ENCODE measurements at regions not wholly inside any gene's neighbourhood (a gene's known extent, or its start where the extent isn't known, plus 50 kb on each side); places are given as distances from the start of the nearest gene placed in this dataset.
"Not testable (repeated sequence)": the region's sequence is repeated elsewhere in the genome, so short reads cannot be mapped to it uniquely, and the experiment has no call there.

DNA sequence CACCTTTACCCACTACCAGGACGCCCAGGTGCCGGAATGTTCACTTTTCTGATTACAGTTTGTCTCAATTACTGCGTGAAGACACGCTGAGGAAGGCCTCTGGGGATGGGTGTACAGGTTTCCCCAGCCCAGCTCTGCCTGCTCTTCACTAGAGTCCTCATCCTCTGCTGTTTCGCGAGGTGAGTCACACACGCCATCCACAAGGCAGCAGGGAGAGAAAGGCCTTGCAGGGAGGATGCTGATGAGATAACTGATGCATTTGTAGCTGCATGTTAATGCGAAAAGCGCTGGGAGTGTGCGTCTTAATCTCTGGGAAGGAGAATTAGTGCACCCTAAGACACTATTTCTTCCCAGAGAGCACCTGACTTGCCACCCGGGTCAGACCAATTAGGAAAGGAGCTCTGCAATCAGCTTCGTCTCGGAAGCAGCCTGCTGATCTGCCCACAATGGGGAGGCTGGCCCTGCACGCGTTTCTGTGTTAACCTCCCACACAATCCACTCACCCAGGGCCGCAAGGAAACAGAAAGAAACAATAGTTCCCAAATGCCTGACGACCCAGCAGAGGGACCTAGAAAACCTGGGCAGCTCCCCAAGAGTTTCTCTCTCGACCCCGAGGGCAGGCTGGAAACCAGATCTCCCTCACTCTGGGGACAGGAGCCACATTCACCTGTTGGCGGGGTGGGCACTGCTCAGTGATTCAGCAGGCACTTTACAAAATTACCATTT, 578.7 kb downstream of the GLRX3 start:
- DNase-seq (ENCODE audit: low spot score) (no peak), FAIRE-seq (no peak)

DNA sequence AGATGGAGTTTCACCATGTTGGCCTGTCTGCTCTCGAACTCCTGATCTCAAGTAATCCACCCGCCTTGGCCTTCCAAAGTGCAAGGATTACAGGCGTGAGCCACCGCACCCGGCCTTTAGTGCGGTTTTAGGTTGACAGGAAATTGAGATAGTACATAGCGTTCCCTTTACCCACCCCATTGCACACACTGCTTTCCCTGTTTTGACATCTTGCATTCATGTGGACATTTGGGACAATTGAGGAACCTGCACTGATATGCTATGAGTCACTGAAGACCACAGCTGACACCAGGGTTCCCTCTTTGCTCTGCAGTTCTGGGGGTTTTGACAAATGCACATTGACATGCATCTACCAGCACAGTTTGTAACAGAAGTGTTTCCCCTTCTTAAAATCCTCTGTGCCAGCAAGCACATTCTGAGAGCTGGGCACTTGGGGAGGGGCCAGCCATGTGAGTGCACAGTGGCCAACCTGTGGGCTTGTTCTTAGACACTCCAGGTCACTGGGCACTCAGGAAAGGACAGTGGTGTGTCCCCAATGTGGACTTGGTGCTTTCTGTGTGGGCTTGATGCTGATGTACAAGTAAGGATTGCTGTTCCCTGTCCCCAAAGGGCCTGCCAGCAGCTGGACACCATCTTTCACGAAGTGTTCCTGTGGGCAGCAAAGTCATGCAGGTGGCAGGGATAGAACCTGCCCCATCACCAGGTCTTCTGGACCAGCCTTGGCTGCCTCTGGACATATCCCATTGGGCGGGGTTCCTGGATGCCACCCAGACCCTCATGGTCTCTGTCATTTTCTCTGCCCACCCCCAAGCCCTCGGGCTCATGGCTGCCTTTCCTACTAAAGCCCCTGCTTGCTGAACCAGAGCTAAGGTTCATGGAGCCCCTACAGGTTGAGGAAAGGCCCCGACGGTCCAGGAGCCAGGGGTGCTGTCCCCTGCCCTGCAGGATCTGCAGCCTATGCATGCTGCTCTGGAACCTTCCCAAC, 579.8 kb downstream of the GLRX3 start:
- FAIRE-seq (no peak), DNase-seq (ENCODE audit: low spot score) (no peak)

DNA sequence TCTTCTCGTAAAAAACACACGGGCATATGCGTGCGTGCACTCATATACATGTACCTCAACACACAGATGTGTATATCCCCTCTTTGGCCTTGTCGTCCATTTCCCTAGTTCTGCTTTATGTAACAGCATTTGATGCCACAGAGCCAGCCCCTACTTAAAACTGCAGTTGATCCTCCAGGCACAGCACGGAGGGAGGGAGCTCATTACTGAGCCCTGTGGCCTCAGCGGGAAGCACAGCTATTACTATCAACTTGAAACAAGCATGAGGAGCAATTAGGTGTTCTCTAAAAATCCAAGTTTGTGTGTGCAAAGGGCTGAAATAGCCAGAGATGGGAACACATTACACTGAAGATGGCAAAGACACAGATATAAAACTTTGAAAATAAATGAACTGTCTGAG, 580.9 kb downstream of the GLRX3 start:
- FAIRE-seq = no peak
- no peak for DNase-seq (ENCODE audit: low spot score)

DNA sequence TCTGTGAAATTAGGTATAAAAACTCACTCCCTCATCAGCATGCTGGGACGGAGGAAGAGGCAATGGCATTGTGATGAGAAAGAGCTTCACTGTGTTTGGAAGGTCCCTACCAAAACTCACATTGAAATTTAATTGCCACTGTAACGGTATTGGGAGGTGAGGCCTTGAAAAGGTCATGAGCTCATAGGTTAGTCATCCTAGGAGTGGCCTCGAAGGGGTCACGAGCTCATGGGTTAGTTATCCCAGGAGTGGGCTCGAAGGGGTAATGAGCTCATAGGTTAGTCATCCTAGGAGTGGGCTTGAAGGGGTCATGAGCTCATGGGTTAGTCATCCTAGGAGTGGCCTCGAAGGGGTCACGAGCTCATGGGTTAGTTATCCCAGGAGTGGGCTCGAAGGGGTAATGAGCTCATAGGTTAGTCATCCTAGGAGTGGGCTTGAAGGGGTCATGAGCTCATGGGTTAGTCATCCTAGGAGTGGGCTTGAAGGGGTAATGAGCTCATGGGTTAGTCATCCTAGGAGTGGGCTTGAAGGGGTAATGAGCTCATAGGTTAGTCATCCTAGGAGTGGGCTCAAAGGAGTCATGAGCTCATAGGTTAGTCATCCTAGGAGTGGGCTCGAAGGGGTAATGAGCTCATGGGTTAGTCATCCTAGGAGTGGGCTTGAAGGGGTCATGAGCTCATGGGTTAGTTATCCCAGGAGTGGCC, 582.7 kb downstream of the GLRX3 start:
- DNase-seq (ENCODE audit: low spot score); FAIRE-seq: not testable (repeated sequence)

DNA sequence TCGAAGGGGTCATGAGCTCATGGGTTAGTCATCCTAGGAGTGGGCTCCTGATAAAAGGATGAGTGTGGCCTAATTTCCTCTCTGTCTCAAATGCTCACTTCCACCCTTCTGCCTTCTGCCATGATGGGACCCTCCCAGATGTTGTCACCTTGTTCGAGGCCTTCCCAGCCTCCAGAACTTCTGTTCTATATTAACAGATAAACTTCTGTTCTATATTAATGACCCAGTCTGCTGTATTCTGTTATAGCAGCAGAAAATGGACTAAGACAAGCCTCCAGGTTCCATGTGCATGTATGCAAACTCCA, 583.2 kb downstream of the GLRX3 start:
- no peak for FAIRE-seq
- no peak for DNase-seq (ENCODE audit: low spot score)

DNA sequence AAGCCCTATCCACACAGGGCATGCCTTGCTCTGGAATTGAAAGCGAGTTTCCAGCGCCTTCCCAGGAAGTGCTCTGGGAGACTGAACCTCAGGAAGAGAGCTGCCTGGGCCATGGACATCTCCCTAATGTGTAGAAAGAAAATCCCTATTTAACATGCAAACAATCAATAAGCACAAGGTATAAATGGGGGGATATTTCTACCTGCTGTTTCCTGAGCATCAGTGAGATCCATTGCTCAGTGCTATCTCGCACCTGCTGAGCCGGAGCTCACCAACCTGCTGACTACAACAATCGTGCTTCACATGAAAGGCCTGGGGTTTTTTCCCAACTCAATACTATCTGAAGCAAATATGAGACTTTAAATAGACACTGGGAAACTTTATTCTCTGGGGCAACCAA, 584.0 kb downstream of the GLRX3 start:
- DNase-seq (ENCODE audit: low spot score) = no peak
- FAIRE-seq = no peak

DNA sequence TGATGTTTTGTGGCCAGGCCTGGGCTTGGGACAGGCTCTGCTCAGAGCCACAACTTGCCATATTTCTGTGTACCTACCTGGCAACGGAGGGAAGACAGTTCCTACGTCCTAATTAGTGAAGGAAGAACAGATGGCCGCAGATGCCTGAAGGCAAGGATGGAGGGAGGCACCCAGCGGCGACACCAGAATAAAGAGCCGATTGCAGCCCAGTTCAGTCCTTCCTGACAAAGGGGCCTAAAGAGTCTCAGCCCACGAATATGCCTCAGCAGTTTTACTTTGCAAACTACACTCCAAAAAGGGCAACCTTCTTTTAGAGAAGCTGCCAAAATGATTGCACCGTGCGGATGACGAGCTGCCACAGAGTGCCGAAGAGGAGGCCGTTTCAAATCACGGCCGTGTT, 585.8 kb downstream of the GLRX3 start:
- DNase-seq (ENCODE audit: low spot score) (no peak), FAIRE-seq (no peak)

DNA sequence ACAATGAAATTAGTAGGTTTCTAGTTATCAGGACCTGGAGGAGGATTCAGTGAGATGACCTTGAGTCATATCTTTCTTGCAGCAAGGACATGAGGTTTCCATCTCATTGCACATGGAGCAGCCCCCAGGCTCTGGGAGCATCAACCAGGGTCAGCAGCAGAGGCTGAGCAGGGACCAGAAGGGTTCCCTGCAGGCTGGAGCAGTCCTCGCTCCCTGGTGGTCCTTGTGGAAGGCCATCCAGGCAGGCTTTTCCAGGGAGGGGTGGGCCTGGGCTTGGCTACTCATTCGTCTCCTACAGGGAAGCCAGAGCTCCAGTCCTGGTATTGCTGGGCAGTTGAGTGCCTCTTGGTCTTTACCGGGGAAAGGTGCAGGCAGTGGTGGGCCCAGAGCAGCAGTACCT, 587.5 kb downstream of the GLRX3 start:
- FAIRE-seq (no peak), DNase-seq (ENCODE audit: low spot score) (no peak)

DNA sequence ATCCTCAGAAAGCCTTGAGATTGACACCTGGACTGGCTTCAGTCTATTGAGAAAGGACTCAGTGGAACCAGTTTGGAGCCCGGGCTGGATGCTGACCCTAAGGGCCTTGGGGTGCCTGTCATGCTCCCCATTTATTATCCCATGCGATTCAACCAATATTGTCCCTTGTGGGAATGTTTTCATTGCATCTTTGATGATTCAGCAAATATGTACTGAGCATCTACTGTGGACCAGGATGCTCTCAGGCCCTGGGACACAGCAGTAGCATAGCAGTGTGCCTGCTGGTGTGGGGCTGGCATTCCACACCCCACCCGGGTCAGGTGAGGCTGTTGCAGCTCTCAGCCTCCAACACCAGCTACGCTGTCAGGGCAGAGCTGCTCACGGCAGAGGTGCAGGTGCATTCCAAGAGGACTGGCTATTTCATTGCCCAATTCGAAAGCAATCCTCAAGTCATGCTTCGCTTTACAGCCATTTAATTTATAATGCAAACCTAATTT, 586.0 kb downstream of the TCERG1L start:
- DNase-seq (ENCODE audit: low spot score) (no peak), FAIRE-seq (no peak)

DNA sequence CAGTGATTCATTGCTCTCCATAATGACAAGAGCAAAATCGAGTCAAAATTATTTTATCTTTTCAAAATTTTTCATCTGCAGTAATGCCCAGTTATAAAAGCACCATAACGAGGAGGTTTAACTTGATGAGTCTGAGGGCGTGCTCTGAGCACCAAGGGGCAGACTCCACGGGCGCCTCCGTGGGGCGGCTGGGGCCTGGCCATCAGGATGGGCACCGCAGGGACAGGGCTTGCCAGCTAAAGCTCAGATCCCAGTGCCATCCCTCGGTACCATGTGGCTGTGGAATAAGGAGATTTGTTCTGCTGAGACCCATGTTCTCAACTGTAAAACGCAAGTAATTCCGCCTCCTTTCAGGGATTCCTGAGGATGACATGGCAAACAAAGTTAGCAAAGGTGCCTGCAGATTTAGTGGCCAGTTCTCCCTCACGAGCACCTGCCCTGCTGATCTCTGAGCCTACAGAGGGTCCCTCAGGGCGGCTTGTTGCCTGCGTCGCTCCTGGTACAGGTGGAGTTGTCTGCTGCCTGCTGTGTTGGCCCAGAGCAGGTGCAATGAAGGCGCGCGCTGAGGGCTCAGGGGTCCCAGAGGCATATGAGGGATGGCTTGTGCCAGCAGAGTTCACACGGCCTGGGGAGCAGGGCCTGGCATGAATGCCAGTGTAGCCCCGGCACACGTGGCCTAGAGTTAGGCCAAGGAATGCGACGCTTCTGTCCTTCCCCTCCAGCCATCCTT, 584.4 kb downstream of the TCERG1L start:
- no peak for FAIRE-seq
- DNase-seq (ENCODE audit: low spot score) = no peak

DNA sequence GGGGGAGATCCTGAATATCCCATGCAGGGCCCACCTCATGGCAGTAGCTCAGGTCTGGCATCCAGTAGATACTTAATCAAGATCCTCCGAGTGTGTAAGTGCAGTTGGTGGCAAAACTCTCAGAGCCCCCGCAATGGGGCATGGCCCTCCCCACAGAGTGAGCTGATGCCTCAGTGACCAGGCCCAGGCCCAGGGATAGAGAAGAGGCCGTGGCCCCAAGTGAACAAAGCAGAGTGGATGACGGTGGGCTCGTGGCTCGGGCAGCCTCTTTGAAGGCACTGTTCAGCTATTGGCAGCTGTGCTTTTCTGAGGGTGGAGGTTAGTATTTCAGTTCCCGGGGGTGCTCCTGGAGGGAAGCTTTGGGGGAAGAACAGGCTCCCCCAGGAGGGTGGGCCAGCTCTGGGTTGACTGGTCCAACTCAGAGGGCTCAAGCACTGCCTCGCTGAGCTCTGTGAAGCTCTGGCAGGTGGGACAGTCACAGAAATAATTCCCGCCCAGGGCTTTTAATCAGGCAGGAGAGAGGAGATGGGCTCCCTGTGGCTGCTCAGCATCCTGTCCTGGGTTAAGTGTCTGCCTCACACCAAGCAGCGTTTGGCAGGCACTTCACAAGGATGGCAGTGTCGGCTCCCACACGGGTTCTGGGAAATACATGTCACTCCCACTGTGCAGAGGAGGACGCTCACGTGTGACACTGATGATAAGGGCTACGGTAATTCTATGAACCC, 583.6 kb downstream of the TCERG1L start:
- DNase-seq (ENCODE audit: low spot score) = no peak
- FAIRE-seq = no peak

DNA sequence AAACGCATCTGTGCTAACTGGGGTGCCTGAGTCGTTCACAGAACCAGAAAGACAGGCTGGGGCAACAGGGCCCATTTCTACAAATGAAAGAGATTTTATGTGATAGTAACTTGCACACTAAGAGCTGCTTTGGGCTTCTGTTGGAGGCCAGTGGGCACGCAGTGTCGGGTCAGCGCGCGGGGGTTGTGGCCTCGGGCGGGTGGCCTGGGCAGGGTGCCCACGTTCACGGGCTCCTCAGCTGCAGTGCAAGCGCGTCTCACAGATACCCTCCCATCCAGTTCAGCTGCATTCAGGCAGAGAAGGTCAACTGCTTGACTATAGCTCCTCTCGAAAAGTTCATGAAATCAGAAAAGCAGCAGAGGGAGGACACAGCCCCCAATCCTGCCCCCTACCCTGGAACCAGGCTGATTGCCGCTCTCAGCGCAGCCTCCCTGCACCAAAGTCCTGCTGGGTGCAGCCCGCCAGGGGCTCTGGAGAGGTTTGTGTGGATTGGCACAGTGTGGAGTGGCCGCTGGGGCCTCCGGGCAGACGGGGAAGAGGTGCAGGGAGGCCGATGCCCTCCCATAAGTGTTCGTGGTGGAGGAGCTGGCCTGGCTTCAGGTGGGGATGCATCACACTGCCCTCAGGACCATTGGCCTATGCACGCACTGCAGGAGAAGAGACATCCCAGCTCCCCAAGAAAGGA, 582.8 kb downstream of the TCERG1L start:
- FAIRE-seq = no peak
- DNase-seq (ENCODE audit: low spot score) = no peak

DNA sequence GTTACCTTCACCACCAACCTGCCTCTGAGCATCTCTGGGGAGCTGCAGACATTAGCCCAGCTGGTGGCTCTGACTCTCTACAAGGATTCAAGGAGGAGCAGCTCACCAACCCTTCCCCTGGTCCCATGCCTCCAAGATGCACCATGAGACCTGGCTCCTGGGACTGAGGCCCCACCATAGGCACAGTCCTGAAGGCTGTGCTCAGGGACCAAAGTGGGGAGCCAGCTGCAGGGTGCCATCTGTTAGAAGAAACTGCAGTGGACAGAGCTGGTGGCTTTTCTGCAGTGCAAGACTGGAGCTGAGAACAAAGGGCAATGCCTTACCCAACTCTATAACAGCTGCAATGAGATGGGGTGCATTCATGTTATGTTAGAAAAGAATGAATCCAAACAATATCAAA, 581.6 kb downstream of the TCERG1L start:
- DNase-seq (ENCODE audit: low spot score) (no peak), FAIRE-seq (no peak)

DNA sequence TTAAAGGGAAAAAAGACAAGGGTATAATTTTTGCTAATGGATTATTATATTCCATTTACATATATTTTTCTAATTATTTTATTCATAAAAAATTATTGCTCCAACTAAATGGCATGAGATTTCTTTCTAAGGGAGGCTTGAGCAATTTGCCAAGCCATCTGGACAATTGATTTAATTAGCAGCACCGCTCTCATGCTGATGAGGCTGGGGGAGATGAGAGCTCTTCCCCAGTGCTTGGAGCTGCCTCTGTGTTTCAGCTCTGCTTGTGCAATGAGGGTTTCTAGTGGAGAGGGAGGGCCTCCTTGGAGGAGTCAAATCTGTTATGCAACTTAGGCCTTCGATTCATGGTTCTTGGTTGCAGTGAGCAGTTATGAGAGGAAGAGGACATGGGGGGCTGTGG, 574.3 kb downstream of the TCERG1L start:
- DNase-seq (ENCODE audit: low spot score) = no peak
- FAIRE-seq = no peak

DNA sequence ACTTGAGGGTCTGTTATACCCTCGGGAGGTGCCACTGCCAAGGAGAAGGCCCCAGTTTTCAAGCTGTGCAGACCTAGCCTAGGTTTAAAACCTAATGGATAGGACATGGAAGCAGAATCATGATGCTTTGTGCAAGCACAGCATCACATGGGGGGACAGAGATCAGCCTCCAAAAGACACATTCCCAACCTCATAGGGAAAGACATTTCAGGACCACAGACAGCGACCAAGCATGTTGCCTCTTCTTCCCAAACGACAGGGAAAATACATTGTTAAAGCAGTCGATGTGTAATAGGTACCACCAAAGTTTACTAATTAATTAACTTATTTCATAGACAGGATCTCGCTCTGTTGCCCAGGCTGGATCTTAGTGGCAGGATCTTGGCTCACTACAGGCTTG, 573.9 kb downstream of the TCERG1L start:
- no peak for DNase-seq (ENCODE audit: low spot score)
- FAIRE-seq = no peak

DNA sequence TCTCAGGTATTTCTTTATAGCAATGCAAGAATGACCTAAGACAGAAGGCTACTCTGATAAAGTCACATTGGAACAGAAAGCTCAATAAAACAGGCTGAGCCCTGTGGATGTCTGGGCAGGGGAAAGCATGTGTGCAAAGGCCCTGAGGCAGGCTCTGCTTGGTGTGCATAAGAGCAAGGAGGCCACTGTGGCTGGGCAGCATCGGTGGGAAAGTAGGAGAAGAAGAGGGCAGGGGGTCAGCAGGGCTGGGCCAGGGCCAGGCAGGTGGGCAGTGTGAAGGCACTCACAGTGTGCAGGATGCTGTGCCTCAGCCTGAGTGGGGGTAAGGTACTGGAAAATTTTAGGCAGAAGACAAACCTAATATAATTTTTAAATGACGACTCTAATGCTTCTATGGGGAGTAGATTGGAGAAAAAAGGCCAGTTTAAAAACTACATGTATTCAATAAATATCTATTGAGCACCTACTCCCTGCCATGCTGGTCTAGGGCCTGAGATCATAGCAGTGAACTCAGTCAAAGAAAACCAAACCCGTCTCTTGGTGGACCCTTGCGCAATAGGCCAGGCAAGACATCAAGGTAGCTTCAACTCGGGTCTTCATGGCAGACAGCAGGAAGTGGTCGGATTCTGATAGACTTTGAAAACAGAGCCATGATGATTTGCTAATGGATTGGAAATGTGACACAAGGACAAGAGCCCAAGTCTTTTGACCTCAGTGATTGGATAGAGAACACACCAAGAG, 572.3 kb downstream of the TCERG1L start:
- no peak for FAIRE-seq

DNA sequence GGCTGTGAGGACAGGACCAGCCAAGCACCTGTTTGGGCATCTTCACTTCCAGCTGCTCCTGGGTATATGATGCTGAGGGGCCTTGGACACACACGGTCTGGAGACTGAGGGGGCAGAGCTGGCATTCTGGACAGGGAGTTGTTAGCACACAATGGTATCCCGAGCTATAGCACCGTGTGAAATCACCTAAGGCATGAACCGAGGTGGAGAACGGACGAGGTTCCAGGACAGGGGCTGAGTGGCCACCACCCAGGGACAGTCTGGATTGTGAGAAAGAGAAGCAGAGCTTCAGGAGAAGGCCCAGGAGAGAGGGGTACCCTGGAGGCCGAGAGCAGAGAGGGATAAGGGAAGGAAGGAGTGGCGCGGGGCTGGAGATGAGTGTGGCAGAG, 571.8 kb downstream of the TCERG1L start:
- no peak for FAIRE-seq
- no peak for DNase-seq (ENCODE audit: low spot score)

More for the DNA sequence above, 572.3 kb downstream of the TCERG1L start:
- no peak for DNase-seq (ENCODE audit: low spot score)

DNA sequence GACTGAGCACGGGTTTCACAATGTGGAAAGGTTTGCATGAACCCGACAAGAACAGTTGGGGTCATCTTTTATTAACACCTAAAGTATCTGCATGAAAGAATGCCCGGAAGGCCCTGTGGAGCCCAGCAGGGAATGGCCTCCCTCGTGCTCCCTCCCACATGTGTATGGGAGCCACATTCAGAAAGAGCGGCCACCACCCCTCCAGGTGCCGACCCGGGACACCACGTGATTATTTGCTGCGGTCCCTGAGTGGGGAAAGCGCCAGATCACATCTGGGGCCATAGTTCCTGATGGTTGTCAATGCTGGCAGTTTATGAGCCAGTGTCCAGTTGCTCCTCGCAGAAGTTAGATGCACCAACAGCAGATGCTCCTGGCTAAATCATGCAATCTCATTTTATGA, 571.4 kb downstream of the TCERG1L start:
- DNase-seq (ENCODE audit: low spot score) (no peak), FAIRE-seq (no peak)
